Loucy (cell line): ENCODE measurements at regions not wholly inside any gene's neighbourhood (a gene's known extent, or its start where the extent isn't known, plus 50 kb on each side); places are given as distances from the start of the nearest gene placed in this dataset.

Experiments used
- H2AFZ ChIP-seq: fragments of 200-600 bp; sonication (generic); 2 replicates; pipeline ENCODE4 v1.6.0; 2016; ENCODE audit warnings: antibody characterized with exemption, mild to moderate bottlenecking, low read length, moderate library complexity
- H3F3A ChIP-seq: fragments of 200-600 bp; 2 replicates; pipeline ENCODE4 v1.6.0; 2016; ENCODE audit warnings: antibody characterized with exemption, low read depth, mild to moderate bottlenecking
- H3K27me3 ChIP-seq: fragments of 200-600 bp; sonication (generic); 2 replicates; pipeline ENCODE4 v1.6.1; 2014; ENCODE audit warnings: low read length, mild to moderate bottlenecking; ENCODE audit not compliant: insufficient read depth, poor library complexity, severe bottlenecking
- H3K36me3 ChIP-seq: fragments of 200-600 bp; sonication (generic); 2 replicates; pipeline ENCODE4 v1.6.1; 2016; ENCODE audit warnings: low read length; ENCODE audit not compliant: insufficient read depth
- H3K4me1 ChIP-seq: fragments of 200-600 bp; sonication (generic); 2 replicates; pipeline ENCODE4 v1.5.1; 2014; ENCODE audit warnings: low read length, mild to moderate bottlenecking; ENCODE audit not compliant: insufficient read depth, poor library complexity, severe bottlenecking
- H3K4me2 ChIP-seq: fragments of 200-600 bp; sonication (generic); 2 replicates; pipeline ENCODE4 v1.6.0; 2014; ENCODE audit warnings: antibody characterized with exemption, low read length, low read depth, mild to moderate bottlenecking; ENCODE audit not compliant: poor library complexity, severe bottlenecking
- H3K4me3 ChIP-seq: fragments of 200-600 bp; sonication (generic); 2 replicates; pipeline ENCODE4 v1.5.1; 2014; ENCODE audit warnings: low read length, mild to moderate bottlenecking, mixed read lengths; ENCODE audit not compliant: poor library complexity, severe bottlenecking
- H3K79me2 ChIP-seq: fragments of 200-600 bp; sonication (generic); 2 replicates; pipeline ENCODE4 v1.6.1; 2014; ENCODE audit warnings: low read length; ENCODE audit not compliant: insufficient read depth
- H3K9ac ChIP-seq: fragments of 200-600 bp; sonication (generic); 2 replicates; pipeline ENCODE4 v1.6.0; 2014; ENCODE audit warnings: mild to moderate bottlenecking, low read depth, low read length, moderate library complexity; ENCODE audit not compliant: poor library complexity, severe bottlenecking
- H3K9me2 ChIP-seq: fragments of 200-600 bp; sonication (generic); replicated peaks from 2 replicates; pipeline ENCODE4 v1.6.1; 2016; ENCODE audit warnings: low read depth, low read length, mixed read lengths
- H3K9me3 ChIP-seq: fragments of 200-600 bp; sonication (generic); 2 replicates; pipeline ENCODE4 v1.6.1; 2014; ENCODE audit warnings: mild to moderate bottlenecking, antibody characterized with exemption, low read length, low read depth; ENCODE audit not compliant: insufficient read depth
- H4K20me1 ChIP-seq: fragments of 200-600 bp; sonication (generic); 2 replicates; pipeline ENCODE4 v1.6.0; 2014; ENCODE audit warnings: antibody characterized with exemption, low read length, mild to moderate bottlenecking; ENCODE audit not compliant: insufficient read depth, poor library complexity, severe bottlenecking
- EZH2phosphoT487 ChIP-seq: fragments of 200-600 bp; IDR thresholded peaks from 2 replicates; pipeline ENCODE4 v1.6.1; 2018; ENCODE audit warnings: antibody characterized with exemption, mild to moderate bottlenecking, moderate library complexity, borderline replicate concordance
- TF ChIP-seq, protein P1 (sequence below): fragments of 200-600 bp; sonication (generic); conservative IDR thresholded peaks from 2 replicates; pipeline ENCODE4 v1.5.1; 2014; ENCODE audit warnings: mild to moderate bottlenecking, antibody characterized with exemption, low read length

DNA sequence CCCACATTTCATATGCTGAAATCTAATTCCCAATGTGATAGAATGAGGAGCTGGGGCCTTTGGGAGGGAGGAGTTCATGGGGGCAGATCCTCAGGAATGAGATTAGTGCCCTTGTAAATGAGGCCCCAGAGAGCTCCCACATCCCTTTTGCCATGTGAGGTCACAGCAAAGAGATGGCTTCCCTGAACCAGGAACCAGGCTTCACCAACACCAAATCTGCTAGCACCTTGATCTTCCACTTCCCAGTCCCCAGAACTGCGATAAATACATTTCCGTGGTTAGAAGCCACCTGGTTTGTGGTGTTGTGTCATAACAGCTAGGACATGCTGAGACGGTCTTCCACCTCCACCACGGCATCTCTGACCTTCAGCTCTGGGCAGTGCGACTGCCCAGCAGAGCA lies 62.1 kb downstream of the ING1 start:
- Histone ChIP-seq H3K9me2 (no peaks in the 10 kb centered on the region), H3K36me3 (no peaks in the 10 kb centered on the region), H3K4me1 (peaks cover 3% of the 10 kb centered on the region), H3F3A (no peaks in the 10 kb centered on the region), H3K27me3 (no peaks in the 10 kb centered on the region), H4K20me1 (no peaks in the 10 kb centered on the region), H3K79me2 (no peaks in the 10 kb centered on the region), H3K4me3 (no peak overlapping the region), H3K9me3 (no peaks in the 10 kb centered on the region), H2AFZ (no peak overlapping the region), H3K4me2 (no peak overlapping the region), H3K9ac (no peak overlapping the region)
- no peak for TF ChIP-seq EZH2phosphoT487
- TF ChIP-seq, protein P1, sequence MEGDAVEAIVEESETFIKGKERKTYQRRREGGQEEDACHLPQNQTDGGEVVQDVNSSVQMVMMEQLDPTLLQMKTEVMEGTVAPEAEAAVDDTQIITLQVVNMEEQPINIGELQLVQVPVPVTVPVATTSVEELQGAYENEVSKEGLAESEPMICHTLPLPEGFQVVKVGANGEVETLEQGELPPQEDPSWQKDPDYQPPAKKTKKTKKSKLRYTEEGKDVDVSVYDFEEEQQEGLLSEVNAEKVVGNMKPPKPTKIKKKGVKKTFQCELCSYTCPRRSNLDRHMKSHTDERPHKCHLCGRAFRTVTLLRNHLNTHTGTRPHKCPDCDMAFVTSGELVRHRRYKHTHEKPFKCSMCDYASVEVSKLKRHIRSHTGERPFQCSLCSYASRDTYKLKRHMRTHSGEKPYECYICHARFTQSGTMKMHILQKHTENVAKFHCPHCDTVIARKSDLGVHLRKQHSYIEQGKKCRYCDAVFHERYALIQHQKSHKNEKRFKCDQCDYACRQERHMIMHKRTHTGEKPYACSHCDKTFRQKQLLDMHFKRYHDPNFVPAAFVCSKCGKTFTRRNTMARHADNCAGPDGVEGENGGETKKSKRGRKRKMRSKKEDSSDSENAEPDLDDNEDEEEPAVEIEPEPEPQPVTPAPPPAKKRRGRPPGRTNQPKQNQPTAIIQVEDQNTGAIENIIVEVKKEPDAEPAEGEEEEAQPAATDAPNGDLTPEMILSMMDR: no peak

DNA sequence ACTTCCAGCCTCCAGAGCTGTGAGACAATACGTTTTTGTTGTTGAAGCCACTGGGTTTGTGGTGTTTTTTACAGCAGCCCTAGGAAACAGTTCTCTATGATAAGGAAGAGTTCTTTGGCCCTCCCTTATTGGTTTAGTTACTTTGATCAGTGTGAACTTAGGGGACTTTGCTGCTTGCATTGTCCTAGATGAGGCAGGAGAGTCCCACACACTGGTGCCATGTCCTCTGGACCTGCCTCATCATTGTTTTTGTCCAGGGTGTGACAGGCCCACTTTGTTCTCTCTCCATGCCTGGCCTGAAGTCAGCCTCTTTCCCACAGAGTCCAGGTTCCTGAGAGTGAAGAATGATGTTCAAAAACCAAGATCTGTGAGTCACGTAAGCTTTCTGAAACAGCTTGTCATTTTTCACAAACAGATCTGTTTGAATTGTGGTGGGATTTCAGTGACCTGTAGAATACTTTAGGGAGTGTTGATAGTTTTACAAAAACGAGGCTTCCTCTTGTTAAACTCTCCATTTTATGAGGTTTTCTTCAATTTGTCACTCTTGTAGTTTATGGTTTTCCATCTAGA lies 63.8 kb downstream of the ING1 start:
- no peak overlapping the region for H3K9ac ChIP-seq

DNA sequence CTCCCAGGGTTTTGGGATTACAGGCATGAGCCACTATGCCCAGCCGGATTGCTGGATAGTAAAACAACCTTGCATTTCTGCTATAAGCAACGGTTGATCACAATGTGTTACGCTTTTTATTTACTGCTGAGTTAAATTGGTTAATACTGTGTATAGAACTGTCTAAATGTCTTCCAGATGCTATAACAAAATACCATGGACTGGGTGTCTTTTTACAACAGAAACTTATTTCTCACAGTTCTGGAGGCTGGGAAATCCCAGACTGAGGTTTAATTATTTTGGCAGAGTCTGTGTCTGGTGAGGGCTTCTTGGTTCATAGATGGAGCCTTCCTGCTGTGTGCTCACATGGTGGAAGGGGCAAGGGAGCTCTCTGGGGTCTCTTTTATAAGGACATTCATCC lies 65.5 kb downstream of the ING1 start:
- Histone ChIP-seq H3K9ac (no peak overlapping the region), H3K36me3 (no peaks in the 10 kb centered on the region), H4K20me1 (no peaks in the 10 kb centered on the region), H3K79me2 (no peaks in the 10 kb centered on the region), H3K4me1 (peaks cover 3% of the 10 kb centered on the region), H3K4me2 (no peak overlapping the region), H3F3A (no peaks in the 10 kb centered on the region), H3K9me3 (no peaks in the 10 kb centered on the region), H3K9me2 (no peaks in the 10 kb centered on the region), H3K27me3 (no peaks in the 10 kb centered on the region), H2AFZ (no peak overlapping the region), H3K4me3 (no peak overlapping the region)
- TF ChIP-seq, protein P1: no peak
- TF ChIP-seq EZH2phosphoT487: no peak

More for the DNA sequence above, 63.8 kb downstream of the ING1 start:
- H3K79me2 ChIP-seq: no peaks in the 10 kb centered on the region
- no peak overlapping the region for H2AFZ ChIP-seq
- H3F3A ChIP-seq: no peaks in the 10 kb centered on the region
- H4K20me1 ChIP-seq: no peaks in the 10 kb centered on the region
- H3K9me3 ChIP-seq: no peaks in the 10 kb centered on the region
- H3K27me3 ChIP-seq: no peaks in the 10 kb centered on the region
- no peaks in the 10 kb centered on the region for H3K9me2 ChIP-seq
- TF ChIP-seq EZH2phosphoT487: no peak
- TF ChIP-seq, protein P1: no peak
- H3K36me3 ChIP-seq: no peaks in the 10 kb centered on the region
- H3K4me3 ChIP-seq: no peak overlapping the region
- no peak overlapping the region for H3K4me2 ChIP-seq
- H3K4me1 ChIP-seq: peaks cover 3% of the 10 kb centered on the region
